Trophoblast cell (in vitro differentiated cells and primary cell): ENCODE measurements at regions not wholly inside any gene's neighbourhood (a gene's known extent, or its start where the extent isn't known, plus 50 kb on each side); places are given as distances from the start of the nearest gene placed in this dataset.

Experiments used
- DNase-seq, 2 donors: peaks; one replicate each; pipeline ENCODE4 v3.0.0-alpha.2; 2016
- H2AFZ ChIP-seq: 2 replicates; pipeline ENCODE4 v1.6.1; 2013; ENCODE audit warnings: low read length, moderate library complexity, mild to moderate bottlenecking; ENCODE audit not compliant: insufficient read depth, poor library complexity
- H2AK5ac ChIP-seq: 2 replicates; pipeline ENCODE4 v1.6.1; 2013; ENCODE audit warnings: mild to moderate bottlenecking, low read length
- H2BK120ac ChIP-seq: 2 replicates; pipeline ENCODE4 v1.6.1; 2013; ENCODE audit warnings: low read length, mild to moderate bottlenecking, moderate library complexity; ENCODE audit not compliant: insufficient read depth, poor library complexity
- H2BK12ac ChIP-seq: 2 replicates; pipeline ENCODE4 v1.6.1; 2013; ENCODE audit warnings: mild to moderate bottlenecking, low read length, moderate library complexity
- H2BK5ac ChIP-seq: 2 replicates; pipeline ENCODE4 v1.6.1; 2013; ENCODE audit warnings: low read length, low read depth, moderate library complexity, mild to moderate bottlenecking; ENCODE audit not compliant: poor library complexity
- H3K14ac ChIP-seq: 2 replicates; pipeline ENCODE4 v1.6.1; 2013; ENCODE audit warnings: mild to moderate bottlenecking, low read length
- H3K18ac ChIP-seq: 2 replicates; pipeline ENCODE4 v1.6.1; 2013; ENCODE audit warnings: mild to moderate bottlenecking, low read length
- H3K23ac ChIP-seq: 2 replicates; pipeline ENCODE4 v1.6.1; 2013; ENCODE audit warnings: low read length
- H3K27ac ChIP-seq: 2 replicates; pipeline ENCODE4 v1.5.1; 2013; ENCODE audit warnings: low read depth, mild to moderate bottlenecking, inconsistent platforms, low read length, moderate library complexity
- H3K27me3 ChIP-seq: 2 replicates; pipeline ENCODE4 v1.6.1; 2013; ENCODE audit warnings: inconsistent platforms, mild to moderate bottlenecking, low read length, moderate library complexity; ENCODE audit not compliant: insufficient read depth
- H3K36me3 ChIP-seq, 2 experiments: 1 replicate in 1 of 2; 2 replicates in 1 of 2; pipeline ENCODE4 v1.6.1; 2013; ENCODE audit warnings: low read length in 2 of 2, mild to moderate bottlenecking in 2 of 2, moderate library complexity in 1 of 2; ENCODE audit not compliant: insufficient read depth in 2 of 2, control insufficient read depth in 1 of 2
- H3K4ac ChIP-seq: 2 replicates; pipeline ENCODE4 v1.6.1; 2013; ENCODE audit warnings: low read depth, mild to moderate bottlenecking, low read length, moderate library complexity
- H3K4me1 ChIP-seq, 2 experiments: 1 replicate in 1 of 2; 2 replicates in 1 of 2; pipeline ENCODE4 v1.6.1; 2013; ENCODE audit warnings: low read length in 2 of 2, mild to moderate bottlenecking in 2 of 2, moderate library complexity in 1 of 2; ENCODE audit not compliant: insufficient read depth in 2 of 2, control insufficient read depth in 1 of 2
- H3K4me2 ChIP-seq: 2 replicates; pipeline ENCODE4 v1.6.1; 2013; ENCODE audit warnings: inconsistent platforms, mild to moderate bottlenecking, low read length, moderate library complexity
- H3K4me3 ChIP-seq: 2 replicates; pipeline ENCODE4 v1.5.1; 2013; ENCODE audit warnings: mild to moderate bottlenecking, low read depth, low read length, inconsistent platforms
- H3K79me1 ChIP-seq: one replicate; pipeline ENCODE4 v1.6.1; 2013; ENCODE audit warnings: low read length
- H3K79me2 ChIP-seq: 2 replicates; pipeline ENCODE4 v1.6.1; 2013; ENCODE audit warnings: low read length, mild to moderate bottlenecking; ENCODE audit not compliant: control insufficient read depth, insufficient read depth, poor library complexity
- H3K9ac ChIP-seq: 2 replicates; pipeline ENCODE4 v1.6.1; 2013; ENCODE audit warnings: mild to moderate bottlenecking, low read length
- H3K9me3 ChIP-seq: 2 replicates; pipeline ENCODE4 v1.6.1; 2013; ENCODE audit warnings: low read depth, mild to moderate bottlenecking, control low read depth, inconsistent platforms, low read length; ENCODE audit not compliant: insufficient read depth
- H4K12ac ChIP-seq: 2 replicates; pipeline ENCODE4 v1.6.1; 2013; ENCODE audit warnings: low read depth, mild to moderate bottlenecking, low read length, moderate library complexity
- H4K8ac ChIP-seq: 2 replicates; pipeline ENCODE4 v1.6.1; 2013; ENCODE audit warnings: low read depth, mild to moderate bottlenecking, low read length, moderate library complexity
- H4K91ac ChIP-seq: one replicate; pipeline ENCODE4 v1.6.1; 2013; ENCODE audit warnings: low read depth, mild to moderate bottlenecking, low read length, moderate library complexity
- WGBS: extraction: QIAGEN DNeasy Blood & Tissue Kit; methylation state at CpG from one replicate; pipeline ENCODE4 v1.1.7; 2013; ENCODE audit warnings: missing lambda C conversion rate; ENCODE audit not compliant: insufficient read length, insufficient coverage; ENCODE audit errors: extremely low coverage; 5-methylcytosine and 5-hydroxymethylcytosine counted together

GRCh38 chr12:86777325-86777724 is 521.1 kb upstream of the MGAT4C start:
- H3K4ac ChIP-seq: no peak overlapping the region
- H4K8ac ChIP-seq: no peak overlapping the region
- no peaks in the 10 kb centered on the region for H3K79me1 ChIP-seq
- H3K36me3 ChIP-seq: no peaks in the 10 kb centered on the region
- H3K4me2 ChIP-seq: no peak overlapping the region
- no peak overlapping the region for H2BK5ac ChIP-seq
- no peak for DNase-seq
- no peak overlapping the region for H4K12ac ChIP-seq
- H2AK5ac ChIP-seq: no peak overlapping the region
- H3K9ac ChIP-seq: no peak overlapping the region
- no peak overlapping the region for H2BK12ac ChIP-seq
- H3K79me2 ChIP-seq: no peaks in the 10 kb centered on the region
- no peak overlapping the region for H3K14ac ChIP-seq
- H2AFZ ChIP-seq: no peak overlapping the region
- no peak overlapping the region for H3K27ac ChIP-seq
- H3K27me3 ChIP-seq: no peaks in the 10 kb centered on the region
- no peaks in the 10 kb centered on the region for H3K4me1 ChIP-seq
- no peaks in the 10 kb centered on the region for H3K9me3 ChIP-seq
- no peak overlapping the region for H2BK120ac ChIP-seq
- H3K23ac ChIP-seq: no peak overlapping the region
- no peak overlapping the region for H4K91ac ChIP-seq
- no CpG with 5 or more reads among the region's 2 CpGs for WGBS
- no peak overlapping the region for H3K4me3 ChIP-seq
- no peak overlapping the region for H3K18ac ChIP-seq

- Histone ChIP-seq H3K4me1 (no peaks in the 10 kb centered on the region), H4K8ac (no peak overlapping the region), H3K36me3 (no peaks in the 10 kb centered on the region), H3K79me1 (no peaks in the 10 kb centered on the region), H2AK5ac (no peak overlapping the region), H3K18ac (no peak overlapping the region), H2AFZ (no peak overlapping the region), H2BK5ac (no peak overlapping the region), H3K4ac (no peak overlapping the region), H3K23ac (no peak overlapping the region), H3K27ac (no peak overlapping the region), H3K14ac (no peak overlapping the region), H3K27me3 (no peaks in the 10 kb centered on the region), H3K9ac (no peak overlapping the region), H2BK120ac (no peak overlapping the region), H3K79me2 (no peaks in the 10 kb centered on the region), H4K12ac (no peak overlapping the region), H3K4me2 (no peak overlapping the region), H3K4me3 (no peak overlapping the region), H2BK12ac (no peak overlapping the region), H4K91ac (no peak overlapping the region), H3K9me3 (no peaks in the 10 kb centered on the region)
- no CpG with 5 or more reads among the region's 1 CpG for WGBS
- no peak for DNase-seq
Measured at GRCh38 chr12:86774841-86775388, 518.7 kb upstream of the MGAT4C start.

- no peak overlapping the region for H3K18ac ChIP-seq
- no peak overlapping the region for H2AFZ ChIP-seq
- H3K14ac ChIP-seq: no peak overlapping the region
- no peak overlapping the region for H4K8ac ChIP-seq
- no peak overlapping the region for H3K9ac ChIP-seq
- no peak overlapping the region for H4K91ac ChIP-seq
- no peaks in the 10 kb centered on the region for H3K4me1 ChIP-seq
- no peaks in the 10 kb centered on the region for H3K9me3 ChIP-seq
- H2AK5ac ChIP-seq: no peak overlapping the region
- H3K4me2 ChIP-seq: no peak overlapping the region
- H3K23ac ChIP-seq: no peak overlapping the region
- H2BK12ac ChIP-seq: no peak overlapping the region
- H2BK120ac ChIP-seq: no peak overlapping the region
- no peak overlapping the region for H3K4ac ChIP-seq
- no peak overlapping the region for H3K27ac ChIP-seq
- no peaks in the 10 kb centered on the region for H3K79me2 ChIP-seq
- DNase-seq: peak in 1 of 2 donors; percentile 1
- no peak overlapping the region for H2BK5ac ChIP-seq
- no peaks in the 10 kb centered on the region for H3K27me3 ChIP-seq
- H4K12ac ChIP-seq: no peak overlapping the region
- H3K79me1 ChIP-seq: no peaks in the 10 kb centered on the region
- H3K4me3 ChIP-seq: no peak overlapping the region
- WGBS: no CpG with 5 or more reads among the region's 2 CpGs
- H3K36me3 ChIP-seq: no peaks in the 10 kb centered on the region
Measured at GRCh38 chr12:86772696-86773095, 516.5 kb upstream of the MGAT4C start.

DNA sequence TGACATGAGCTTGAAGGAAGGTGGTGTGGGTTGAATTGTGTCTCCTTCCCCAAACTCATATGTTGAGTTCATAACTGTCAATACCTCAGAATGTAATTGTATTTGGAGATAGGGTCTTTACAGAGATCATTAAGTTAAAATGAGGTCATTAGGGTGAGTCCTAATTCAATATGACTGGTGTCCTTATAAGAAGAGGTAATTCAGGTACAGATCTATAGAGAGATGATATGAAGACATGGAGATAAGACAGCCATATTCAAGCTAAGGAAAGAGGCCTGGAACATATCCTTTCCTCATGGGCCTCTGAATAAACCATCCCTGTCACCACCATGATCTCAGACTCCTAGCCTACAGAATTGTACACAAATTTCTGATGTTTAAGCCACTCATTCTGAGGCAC is 514.7 kb upstream of the MGAT4C start:
- no peak overlapping the region for H2BK120ac ChIP-seq

More for the DNA sequence above, 514.7 kb upstream of the MGAT4C start:
- no peaks in the 10 kb centered on the region for H3K9me3 ChIP-seq
- no peak overlapping the region for H2BK5ac ChIP-seq
- no peak overlapping the region for H3K4ac ChIP-seq
- H2BK12ac ChIP-seq: no peak overlapping the region
- no peak overlapping the region for H3K9ac ChIP-seq
- H3K14ac ChIP-seq: no peak overlapping the region
- H3K4me3 ChIP-seq: no peak overlapping the region
- H3K27ac ChIP-seq: no peak overlapping the region
- no peak overlapping the region for H3K18ac ChIP-seq
- no peaks in the 10 kb centered on the region for H3K79me1 ChIP-seq
- no peaks in the 10 kb centered on the region for H3K27me3 ChIP-seq
- H4K12ac ChIP-seq: no peak overlapping the region
- no peak overlapping the region for H3K23ac ChIP-seq
- no peak overlapping the region for H2AK5ac ChIP-seq
- H2AFZ ChIP-seq: no peak overlapping the region
- no peak overlapping the region for H3K4me2 ChIP-seq
- no peaks in the 10 kb centered on the region for H3K4me1 ChIP-seq
- no peak for DNase-seq
- no peaks in the 10 kb centered on the region for H3K79me2 ChIP-seq
- no peak overlapping the region for H4K91ac ChIP-seq
- H4K8ac ChIP-seq: no peak overlapping the region
- H3K36me3 ChIP-seq: no peaks in the 10 kb centered on the region
